ENCODE measurements at regions not wholly inside any gene's neighbourhood (a gene's known extent, or its start where the extent isn't known, plus 50 kb on each side); places are given as distances from the start of the nearest gene placed in this dataset.

- H3K4me2 ChIP-seq (ENCODE audit: low read depth, low read length) = no peak overlapping the region
- no peak overlapping the region for H2AFZ ChIP-seq (ENCODE audit: low read length)
- 4% methylated on average over 4 of the region's 4 CpGs for WGBS (ENCODE audit: low lambda C conversion rate)
- no TSS peak for BruUV-seq (replicated peaks)
- POLR2A ChIA-PET = no interaction called here
- CTCF ChIA-PET (ENCODE audit: low intra/inter-chr PET ratio, low total read pairs) = no interaction called here
- no peaks in the 10 kb centered on the region for H3K9me3 ChIP-seq (ENCODE audit: low read length)
- no peaks in the 10 kb centered on the region for H4K20me1 ChIP-seq (ENCODE audit: insufficient read depth, low read length)
- H3K27ac ChIP-seq (ENCODE audit: extremely low read length, insufficient read depth, low read length) = no peak overlapping the region
- no peak overlapping the region for H3K9ac ChIP-seq (ENCODE audit: insufficient read depth, low read depth, low read length)
- in situ Hi-C loops (cut with HindIII; ENCODE audit: extremely low pct_ligation_motif_present, low pct_unique_long_range_greater_than_20kb) = no loop called here
- no peak for DNase-seq (ENCODE audit: low spot score)
- ATAC-seq = no peak
- no peaks in the 10 kb centered on the region for H3K36me3 ChIP-seq (replicated peaks in 1 of 2; ENCODE audit: control insufficient read depth in 1 of 2, insufficient read depth in 2 of 2, low read length in 2 of 2)
- TF ChIP-seq ZNF431 (CRISPR knock-in tag; IDR thresholded peaks at IDR 0.05; ENCODE audit: borderline replicate concordance, low read depth) = no peak
- no peak for TF ChIP-seq ZBTB1 (CRISPR knock-in tag; IDR thresholded peaks at IDR 0.05; ENCODE audit: borderline replicate concordance)
- no peak for TF ChIP-seq PRDM15 (CRISPR knock-in tag; IDR thresholded peaks at IDR 0.05)
- TF ChIP-seq ZNF17 (CRISPR knock-in tag; IDR thresholded peaks at IDR 0.05) = no peak
- no peak for TF ChIP-seq ZNF674 (CRISPR knock-in tag; IDR thresholded peaks at IDR 0.05; ENCODE audit: low read depth)
- TF ChIP-seq MIXL1 (CRISPR knock-in tag; IDR thresholded peaks at IDR 0.05) = no peak
- TF ChIP-seq ZNF460 (CRISPR knock-in tag; IDR thresholded peaks at IDR 0.05; ENCODE audit: borderline replicate concordance) = no peak
- TF ChIP-seq ZNF160 (CRISPR knock-in tag; IDR thresholded peaks at IDR 0.05) = no peak
- no peak for TF ChIP-seq GZF1 (CRISPR knock-in tag; IDR thresholded peaks at IDR 0.05)
- no peak for TF ChIP-seq U2AF1 (optimal IDR thresholded peaks at IDR 0.05; ENCODE audit: low read depth, low read length)
- no peaks in the 10 kb centered on the region for H3K4me1 ChIP-seq (ENCODE audit: insufficient read depth, low read length)
- no peaks in the 10 kb centered on the region for H3K27me3 ChIP-seq (ENCODE audit: control insufficient read depth in 1 of 2, insufficient read depth in 2 of 2, low read length in 2 of 2)
- no peaks in the 10 kb centered on the region for H3K79me2 ChIP-seq (ENCODE audit: insufficient read depth, low read length)
- no peak for FAIRE-seq
- intact Hi-C loops (cut with micrococcal nuclease; ENCODE audit: unreplicated experiment) = no loop called here
- H3K4me3 ChIP-seq (replicated peaks in 1 of 3; ENCODE audit: insufficient read depth in 1 of 3, low read depth in 2 of 3, low read length in 3 of 3) = no peak overlapping the region
Observed at GRCh38 chr12:105948331-105948730, 190.4 kb downstream of the NUAK1 start.
